ENCODE measurements at regions not wholly inside any gene's neighbourhood (a gene's known extent, or its start where the extent isn't known, plus 50 kb on each side); places are given as distances from the start of the nearest gene placed in this dataset.

DNA sequence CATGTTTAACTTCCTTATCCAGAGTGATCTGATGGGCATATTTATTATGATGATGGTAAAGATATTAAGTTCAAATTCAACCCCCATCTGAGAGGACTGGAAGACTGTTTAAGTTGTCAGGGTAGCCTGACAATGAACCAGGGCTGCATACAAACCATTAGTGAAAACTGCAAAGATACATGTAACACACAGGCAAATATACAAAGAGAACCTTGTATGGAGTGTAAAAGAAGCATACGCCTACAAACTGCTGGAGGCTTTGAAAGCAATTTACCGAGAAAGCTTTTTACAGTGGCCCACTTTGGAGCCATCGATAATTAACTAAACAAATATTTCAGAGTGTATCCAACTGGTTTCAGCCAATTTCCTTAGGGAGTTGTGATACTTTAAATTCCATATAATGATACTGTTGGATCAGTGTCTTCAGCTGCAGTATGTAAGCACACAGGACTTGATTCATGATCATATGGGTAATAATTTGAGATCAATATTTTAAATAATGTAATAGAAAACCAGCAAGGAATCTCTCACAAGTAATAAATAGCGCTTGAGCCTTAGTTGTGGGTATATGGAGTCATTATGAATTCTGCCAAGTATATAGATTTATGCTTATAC is 231.5 kb upstream of the SPRY2 start:
- DNase-seq (ENCODE audit: low read depth, low spot score) (no peak), ATAC-seq (no peak), FAIRE-seq (no peak)
- no peaks in the 10 kb centered on the region for H3K27me3 ChIP-seq (replicated peaks in 1 of 2; ENCODE audit: control insufficient read depth in 2 of 2, insufficient read depth in 2 of 2, low read length in 1 of 2)
- intact Hi-C loops (cut with micrococcal nuclease; ENCODE audit: unreplicated experiment): no loop called here
- H3K79me2 ChIP-seq (ENCODE audit: control insufficient read depth, insufficient read depth, low read length): no peaks in the 10 kb centered on the region
- CTCF ChIA-PET: no interaction called here
- H4K20me1 ChIP-seq (ENCODE audit: control insufficient read depth, insufficient read depth): no peaks in the 10 kb centered on the region
- H3K9ac ChIP-seq (ENCODE audit: control insufficient read depth, insufficient read depth, low read length): no peak overlapping the region
- no peak overlapping the region for H3K4me2 ChIP-seq (ENCODE audit: control insufficient read depth, insufficient read depth)
- no peak overlapping the region for H3K27ac ChIP-seq (ENCODE audit: control insufficient read depth, insufficient read depth)
- H3K4me3 ChIP-seq: no peak overlapping the region
- no TSS peak for BruUV-seq (replicated peaks)
- H3K4me1 ChIP-seq (ENCODE audit: control insufficient read depth, insufficient read depth, low read length): no peaks in the 10 kb centered on the region
- RAD21 ChIA-PET (ENCODE audit: unreplicated experiment): no interaction called here
- 52% methylated on average over 4 of the region's 4 CpGs for WGBS (ENCODE audit: insufficient coverage, insufficient replicate concordance, low lambda C conversion rate, missing lambda C conversion rate)
- no peaks in the 10 kb centered on the region for H3K9me3 ChIP-seq (replicated peaks; ENCODE audit: control insufficient read depth, insufficient read depth, low read length)
- TF ChIP-seq, protein P1, sequence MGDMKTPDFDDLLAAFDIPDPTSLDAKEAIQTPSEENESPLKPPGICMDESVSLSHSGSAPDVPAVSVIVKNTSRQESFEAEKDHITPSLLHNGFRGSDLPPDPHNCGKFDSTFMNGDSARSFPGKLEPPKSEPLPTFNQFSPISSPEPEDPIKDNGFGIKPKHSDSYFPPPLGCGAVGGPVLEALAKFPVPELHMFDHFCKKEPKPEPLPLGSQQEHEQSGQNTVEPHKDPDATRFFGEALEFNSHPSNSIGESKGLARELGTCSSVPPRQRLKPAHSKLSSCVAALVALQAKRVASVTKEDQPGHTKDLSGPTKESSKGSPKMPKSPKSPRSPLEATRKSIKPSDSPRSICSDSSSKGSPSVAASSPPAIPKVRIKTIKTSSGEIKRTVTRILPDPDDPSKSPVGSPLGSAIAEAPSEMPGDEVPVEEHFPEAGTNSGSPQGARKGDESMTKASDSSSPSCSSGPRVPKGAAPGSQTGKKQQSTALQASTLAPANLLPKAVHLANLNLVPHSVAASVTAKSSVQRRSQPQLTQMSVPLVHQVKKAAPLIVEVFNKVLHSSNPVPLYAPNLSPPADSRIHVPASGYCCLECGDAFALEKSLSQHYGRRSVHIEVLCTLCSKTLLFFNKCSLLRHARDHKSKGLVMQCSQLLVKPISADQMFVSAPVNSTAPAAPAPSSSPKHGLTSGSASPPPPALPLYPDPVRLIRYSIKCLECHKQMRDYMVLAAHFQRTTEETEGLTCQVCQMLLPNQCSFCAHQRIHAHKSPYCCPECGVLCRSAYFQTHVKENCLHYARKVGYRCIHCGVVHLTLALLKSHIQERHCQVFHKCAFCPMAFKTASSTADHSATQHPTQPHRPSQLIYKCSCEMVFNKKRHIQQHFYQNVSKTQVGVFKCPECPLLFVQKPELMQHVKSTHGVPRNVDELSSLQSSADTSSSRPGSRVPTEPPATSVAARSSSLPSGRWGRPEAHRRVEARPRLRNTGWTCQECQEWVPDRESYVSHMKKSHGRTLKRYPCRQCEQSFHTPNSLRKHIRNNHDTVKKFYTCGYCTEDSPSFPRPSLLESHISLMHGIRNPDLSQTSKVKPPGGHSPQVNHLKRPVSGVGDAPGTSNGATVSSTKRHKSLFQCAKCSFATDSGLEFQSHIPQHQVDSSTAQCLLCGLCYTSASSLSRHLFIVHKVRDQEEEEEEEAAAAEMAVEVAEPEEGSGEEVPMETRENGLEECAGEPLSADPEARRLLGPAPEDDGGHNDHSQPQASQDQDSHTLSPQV (IDR thresholded peaks at IDR 0.05): no peak
- TF ChIP-seq, protein P2, sequence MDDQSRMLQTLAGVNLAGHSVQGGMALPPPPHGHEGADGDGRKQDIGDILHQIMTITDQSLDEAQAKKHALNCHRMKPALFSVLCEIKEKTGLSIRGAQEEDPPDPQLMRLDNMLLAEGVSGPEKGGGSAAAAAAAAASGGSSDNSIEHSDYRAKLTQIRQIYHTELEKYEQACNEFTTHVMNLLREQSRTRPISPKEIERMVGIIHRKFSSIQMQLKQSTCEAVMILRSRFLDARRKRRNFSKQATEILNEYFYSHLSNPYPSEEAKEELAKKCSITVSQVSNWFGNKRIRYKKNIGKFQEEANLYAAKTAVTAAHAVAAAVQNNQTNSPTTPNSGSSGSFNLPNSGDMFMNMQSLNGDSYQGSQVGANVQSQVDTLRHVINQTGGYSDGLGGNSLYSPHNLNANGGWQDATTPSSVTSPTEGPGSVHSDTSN (IDR thresholded peaks at IDR 0.05; ENCODE audit: insufficient replicate concordance, low read depth, low read length): no peak
- TF ChIP-seq ESRRA (IDR thresholded peaks at IDR 0.05; ENCODE audit: low read length): no peak
- TF ChIP-seq NR2C2 (IDR thresholded peaks at IDR 0.05; ENCODE audit: borderline replicate concordance, control insufficient read depth, insufficient read length, low read depth): no peak
- no peak for TF ChIP-seq POLR2AphosphoS2 (IDR thresholded peaks at IDR 0.05; ENCODE audit: low read depth, low read length)
- TF ChIP-seq POLR2AphosphoS5 (IDR thresholded peaks at IDR 0.05; ENCODE audit: low read length): no peak
- TF ChIP-seq SREBF2 (IDR thresholded peaks at IDR 0.05; ENCODE audit: low read length): no peak
- TF ChIP-seq JUNB (IDR thresholded peaks at IDR 0.05): no peak
- TF ChIP-seq CREM (IDR thresholded peaks at IDR 0.05; ENCODE audit: low read depth): no peak
- no peak for TF ChIP-seq YBX1 (IDR thresholded peaks at IDR 0.05)
- no peak for TF ChIP-seq CBFB (IDR thresholded peaks at IDR 0.05; ENCODE audit: low read depth)
- TF ChIP-seq, protein P3, sequence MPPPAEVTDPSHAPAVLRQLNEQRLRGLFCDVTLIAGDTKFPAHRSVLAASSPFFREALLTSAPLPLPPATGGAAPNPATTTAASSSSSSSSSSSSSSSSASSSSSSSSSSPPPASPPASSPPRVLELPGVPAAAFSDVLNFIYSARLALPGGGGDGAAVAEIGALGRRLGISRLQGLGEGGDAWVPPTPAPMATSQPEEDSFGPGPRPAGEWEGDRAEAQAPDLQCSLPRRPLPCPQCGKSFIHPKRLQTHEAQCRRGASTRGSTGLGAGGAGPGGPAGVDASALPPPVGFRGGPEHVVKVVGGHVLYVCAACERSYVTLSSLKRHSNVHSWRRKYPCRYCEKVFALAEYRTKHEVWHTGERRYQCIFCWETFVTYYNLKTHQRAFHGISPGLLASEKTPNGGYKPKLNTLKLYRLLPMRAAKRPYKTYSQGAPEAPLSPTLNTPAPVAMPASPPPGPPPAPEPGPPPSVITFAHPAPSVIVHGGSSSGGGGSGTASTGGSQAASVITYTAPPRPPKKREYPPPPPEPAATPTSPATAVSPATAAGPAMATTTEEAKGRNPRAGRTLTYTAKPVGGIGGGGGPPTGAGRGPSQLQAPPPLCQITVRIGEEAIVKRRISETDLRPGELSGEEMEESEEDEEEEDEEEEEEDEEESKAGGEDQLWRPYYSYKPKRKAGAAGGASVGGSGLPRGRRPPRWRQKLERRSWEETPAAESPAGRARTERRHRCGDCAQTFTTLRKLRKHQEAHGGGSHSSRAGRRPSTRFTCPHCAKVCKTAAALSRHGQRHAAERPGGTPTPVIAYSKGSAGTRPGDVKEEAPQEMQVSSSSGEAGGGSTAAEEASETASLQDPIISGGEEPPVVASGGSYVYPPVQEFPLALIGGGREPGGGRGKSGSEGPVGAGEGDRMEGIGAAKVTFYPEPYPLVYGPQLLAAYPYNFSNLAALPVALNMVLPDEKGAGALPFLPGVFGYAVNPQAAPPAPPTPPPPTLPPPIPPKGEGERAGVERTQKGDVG (CRISPR knock-in tag; IDR thresholded peaks at IDR 0.05): no peak
- in situ Hi-C loops (cut with MboI): no loop called here
- H3K36me3 ChIP-seq (ENCODE audit: control insufficient read depth in 2 of 2, insufficient read depth in 2 of 2, low read length in 1 of 2): no peaks in the 10 kb centered on the region
- POLR2A ChIA-PET: interaction anchor here (1.1 kb wide), 1 partner anchor 12 kb away, joined by 3 read pairs; no protein-coding TSS in a partner anchor
- SMC1A ChIA-PET (ENCODE audit: uncharacterized antibody, unreplicated experiment): interaction anchor here (1.0 to 4.1 kb wide), 4 partner anchors 9 to 116 kb away, joined by 4 to 17 read pairs (median 4); no protein-coding TSS in a partner anchor
- H2AFZ ChIP-seq (ENCODE audit: control insufficient read depth, low read depth, low read length): no peak overlapping the region

All from GM12878 (cell line).